ENCODE measurements at regions not wholly inside any gene's neighbourhood (a gene's known extent, or its start where the extent isn't known, plus 50 kb on each side); places are given as distances from the start of the nearest gene placed in this dataset.

DNA sequence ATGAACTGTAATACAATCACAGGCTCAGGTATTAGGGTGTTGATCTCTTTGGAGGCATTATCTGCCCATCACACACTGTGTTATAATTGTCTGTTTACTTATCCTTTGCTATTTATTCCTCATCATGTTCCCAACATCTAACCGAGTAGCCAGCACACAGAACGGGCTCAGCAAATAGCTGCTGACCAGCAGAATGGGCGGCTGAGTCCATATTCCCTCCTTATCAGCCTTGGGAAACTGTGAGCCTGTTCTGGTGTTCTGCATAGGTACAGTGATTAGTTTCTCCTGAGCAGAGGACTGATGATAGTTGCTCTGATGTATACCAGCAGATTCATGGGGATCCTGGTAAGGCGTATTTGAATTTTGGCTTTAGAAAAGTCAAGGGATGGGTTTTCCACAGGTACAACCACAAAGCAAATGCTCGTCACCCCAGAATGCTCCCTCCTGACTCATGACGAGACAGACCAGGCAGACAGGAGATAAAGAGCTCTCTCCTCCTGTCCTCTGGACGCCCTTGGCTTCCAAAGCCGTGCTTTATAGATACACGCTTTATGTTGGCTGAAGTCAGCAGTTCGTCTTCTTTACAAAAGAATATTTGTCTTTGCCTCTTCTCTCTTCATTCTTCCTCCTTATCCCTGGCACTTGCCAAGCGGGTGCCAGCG lies 166.7 kb downstream of the TTLL2 start:
- DNase-seq (ENCODE audit: low spot score), result no peak
- no peak overlapping the region for H3K27ac Mint-ChIP-seq (ENCODE audit: unreplicated experiment)
- H3K27me3 Mint-ChIP-seq (ENCODE audit: low read depth), result peaks cover 25% of the 10 kb centered on the region
- TF ChIP-seq, protein P1, sequence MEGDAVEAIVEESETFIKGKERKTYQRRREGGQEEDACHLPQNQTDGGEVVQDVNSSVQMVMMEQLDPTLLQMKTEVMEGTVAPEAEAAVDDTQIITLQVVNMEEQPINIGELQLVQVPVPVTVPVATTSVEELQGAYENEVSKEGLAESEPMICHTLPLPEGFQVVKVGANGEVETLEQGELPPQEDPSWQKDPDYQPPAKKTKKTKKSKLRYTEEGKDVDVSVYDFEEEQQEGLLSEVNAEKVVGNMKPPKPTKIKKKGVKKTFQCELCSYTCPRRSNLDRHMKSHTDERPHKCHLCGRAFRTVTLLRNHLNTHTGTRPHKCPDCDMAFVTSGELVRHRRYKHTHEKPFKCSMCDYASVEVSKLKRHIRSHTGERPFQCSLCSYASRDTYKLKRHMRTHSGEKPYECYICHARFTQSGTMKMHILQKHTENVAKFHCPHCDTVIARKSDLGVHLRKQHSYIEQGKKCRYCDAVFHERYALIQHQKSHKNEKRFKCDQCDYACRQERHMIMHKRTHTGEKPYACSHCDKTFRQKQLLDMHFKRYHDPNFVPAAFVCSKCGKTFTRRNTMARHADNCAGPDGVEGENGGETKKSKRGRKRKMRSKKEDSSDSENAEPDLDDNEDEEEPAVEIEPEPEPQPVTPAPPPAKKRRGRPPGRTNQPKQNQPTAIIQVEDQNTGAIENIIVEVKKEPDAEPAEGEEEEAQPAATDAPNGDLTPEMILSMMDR (IDR thresholded peaks at IDR 0.05), result no peak
- peaks cover 20% of the 10 kb centered on the region for H3K4me1 Mint-ChIP-seq (ENCODE audit: low read depth)
- no peaks in the 10 kb centered on the region for H3K36me3 Mint-ChIP-seq (ENCODE audit: low read depth)
- H3K9me3 Mint-ChIP-seq (ENCODE audit: low read depth), result no peaks in the 10 kb centered on the region
- H3K4me3 Mint-ChIP-seq (ENCODE audit: unreplicated experiment), result no peak overlapping the region

DNA sequence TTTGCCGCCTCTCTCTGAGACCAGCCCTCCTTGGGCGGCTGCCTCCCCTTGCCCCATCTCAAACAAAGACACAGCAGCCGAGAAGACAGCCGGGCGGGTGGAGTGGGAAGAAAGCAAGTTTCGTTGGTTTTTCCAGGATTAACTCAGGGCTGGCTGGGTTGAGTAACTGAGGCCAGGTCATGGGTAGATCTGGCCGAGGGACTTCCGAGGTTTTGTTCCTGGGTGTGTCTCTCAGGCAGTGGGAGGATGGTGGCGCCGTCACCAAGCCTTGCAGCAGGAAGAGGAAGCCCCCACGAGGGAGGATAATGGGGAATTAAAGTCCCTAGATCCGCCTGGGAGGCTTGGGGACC lies 167.2 kb downstream of the TTLL2 start:
- no peak overlapping the region for H3K27ac Mint-ChIP-seq (ENCODE audit: unreplicated experiment)
- H3K9me3 Mint-ChIP-seq (ENCODE audit: low read depth), result no peaks in the 10 kb centered on the region
- H3K36me3 Mint-ChIP-seq (ENCODE audit: low read depth), result no peaks in the 10 kb centered on the region
- no peak for DNase-seq (ENCODE audit: low spot score)
- H3K27me3 Mint-ChIP-seq (ENCODE audit: low read depth), result peaks cover 23% of the 10 kb centered on the region
- no peak overlapping the region for H3K4me3 Mint-ChIP-seq (ENCODE audit: unreplicated experiment)
- peaks cover 24% of the 10 kb centered on the region for H3K4me1 Mint-ChIP-seq (ENCODE audit: low read depth)
- TF ChIP-seq, protein P1 (IDR thresholded peaks at IDR 0.05), result no peak

- Mint-ChIP-seq H3K4me3 (ENCODE audit: unreplicated experiment) (no peak overlapping the region), H3K27me3 (ENCODE audit: low read depth) (peaks cover 11% of the 10 kb centered on the region), H3K4me1 (ENCODE audit: low read depth) (peaks cover 36% of the 10 kb centered on the region), H3K27ac (ENCODE audit: unreplicated experiment) (no peak overlapping the region), H3K36me3 (ENCODE audit: low read depth) (no peaks in the 10 kb centered on the region), H3K9me3 (ENCODE audit: low read depth) (no peaks in the 10 kb centered on the region)
- DNase-seq (ENCODE audit: low spot score), result no peak
- TF ChIP-seq, protein P1 (IDR thresholded peaks at IDR 0.05), result no peak
Measured at GRCh38 chr6:167493310-167493709, 168.4 kb downstream of the TTLL2 start.

- TF ChIP-seq, protein P1 (IDR thresholded peaks at IDR 0.05), result no peak
- Mint-ChIP-seq H3K27me3 (ENCODE audit: low read depth) (peaks cover 10% of the 10 kb centered on the region), H3K4me1 (ENCODE audit: low read depth) (peaks cover 36% of the 10 kb centered on the region), H3K4me3 (ENCODE audit: unreplicated experiment) (no peak overlapping the region), H3K36me3 (ENCODE audit: low read depth) (no peaks in the 10 kb centered on the region), H3K27ac (ENCODE audit: unreplicated experiment) (no peak overlapping the region), H3K9me3 (ENCODE audit: low read depth) (no peaks in the 10 kb centered on the region)
- no peak for DNase-seq (ENCODE audit: low spot score)
Measured at GRCh38 chr6:167493976-167494697, 169.3 kb downstream of the TTLL2 start.

DNA sequence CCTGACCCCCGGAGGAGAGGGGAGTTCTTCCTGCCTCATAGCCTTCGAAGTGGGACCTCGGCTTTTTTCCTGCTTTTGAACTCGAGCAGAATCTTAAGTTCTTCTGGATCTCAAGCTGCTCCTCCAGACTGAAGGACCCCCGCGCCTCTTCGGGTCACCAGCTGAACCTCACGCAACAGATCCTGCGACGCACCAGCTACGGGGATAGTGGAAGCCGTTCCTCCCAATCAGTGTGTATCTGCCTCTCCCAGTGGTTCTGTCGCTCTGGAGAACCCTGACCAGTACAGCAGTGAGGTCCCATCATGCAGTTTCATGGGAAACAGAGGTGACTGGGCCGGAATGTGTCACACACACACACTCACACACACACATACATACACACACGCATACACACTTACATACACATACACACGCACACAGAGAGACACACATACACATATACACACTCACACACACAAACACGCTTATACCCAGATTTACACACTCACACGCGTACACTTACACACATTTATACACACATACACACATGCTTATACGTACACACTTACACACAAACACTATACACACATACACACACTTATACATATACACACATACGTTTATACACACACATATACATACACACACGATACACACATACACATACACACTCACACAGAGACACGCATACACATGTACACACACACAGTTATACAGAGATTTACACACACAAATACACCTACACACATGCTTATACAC lies 170.0 kb downstream of the TTLL2 start:
- H3K36me3 Mint-ChIP-seq (ENCODE audit: low read depth), result no peaks in the 10 kb centered on the region
- no peak for DNase-seq (ENCODE audit: low spot score)

More for the DNA sequence above, 170.0 kb downstream of the TTLL2 start:
- H3K27me3 Mint-ChIP-seq (ENCODE audit: low read depth), result peaks cover 10% of the 10 kb centered on the region
- peaks cover 36% of the 10 kb centered on the region for H3K4me1 Mint-ChIP-seq (ENCODE audit: low read depth)
- no peak overlapping the region for H3K27ac Mint-ChIP-seq (ENCODE audit: unreplicated experiment)
- no peak overlapping the region for H3K4me3 Mint-ChIP-seq (ENCODE audit: unreplicated experiment)
- TF ChIP-seq, protein P1 (IDR thresholded peaks at IDR 0.05), result no peak
- no peaks in the 10 kb centered on the region for H3K9me3 Mint-ChIP-seq (ENCODE audit: low read depth)

Data from chondrocyte (in vitro differentiated cells).